HEK293T (cell line): ENCODE measurements at regions not wholly inside any gene's neighbourhood (a gene's known extent, or its start where the extent isn't known, plus 50 kb on each side); places are given as distances from the start of the nearest gene placed in this dataset.

Experiments used
- FOXA1 ChIP-seq: fragments of 450-650 bp; IDR thresholded peaks from 2 replicates; pipeline ENCODE4 v1.6.1; 2016; ENCODE audit warnings: mild to moderate bottlenecking
- FOXK2 ChIP-seq: fragments of 450-650 bp; IDR thresholded peaks from 2 replicates; pipeline ENCODE4 v1.6.1; 2016; ENCODE audit warnings: mild to moderate bottlenecking
- NFRKB ChIP-seq: fragments of 450-650 bp; IDR thresholded peaks from 2 replicates; pipeline ENCODE4 v1.6.1; 2016; ENCODE audit warnings: mild to moderate bottlenecking, moderate library complexity
- PKNOX1 ChIP-seq: fragments of 450-650 bp; IDR thresholded peaks from 2 replicates; pipeline ENCODE4 v1.6.1; 2016
- ZNF384 ChIP-seq: fragments of 450-650 bp; IDR thresholded peaks from 2 replicates; pipeline ENCODE4 v1.6.1; 2016

- no peak for TF ChIP-seq FOXA1
- no peak for TF ChIP-seq PKNOX1
- no peak for TF ChIP-seq ZNF384
- TF ChIP-seq FOXK2, result no peak
- TF ChIP-seq NFRKB, result no peak
These were observed 501.3 kb downstream of the GRIN2A start for GRCh38 chr16:9680968-9681367.
